HG03039 (cell line): ENCODE measurements at regions not wholly inside any gene's neighbourhood (a gene's known extent, or its start where the extent isn't known, plus 50 kb on each side); places are given as distances from the start of the nearest gene placed in this dataset.
"Not testable (repeated sequence)": the region's sequence is repeated elsewhere in the genome, so short reads cannot be mapped to it uniquely, and the experiment has no call there.

Source experiments
- ATAC-seq: cut with Tn5 transposase; IDR thresholded peaks from one replicate; pipeline ENCODE4 v1.9.1; 2021; ENCODE audit warnings: mild to moderate bottlenecking, moderate library complexity; ENCODE audit not compliant: unreplicated experiment

- ATAC-seq: no peak
Measured at GRCh38 chr1:55767171-55767570, 552.0 kb upstream of the USP24 start.

- ATAC-seq: not testable (repeated sequence)
Measured at GRCh38 chr1:55765505-55765904, 550.3 kb upstream of the USP24 start.

- ATAC-seq: no peak
Measured at GRCh38 chr1:55751776-55752175, 536.6 kb upstream of the USP24 start.

- ATAC-seq: no peak
Measured at GRCh38 chr1:55750628-55750995, 535.4 kb upstream of the USP24 start.

- ATAC-seq: no peak
Measured at GRCh38 chr1:55749975-55750627, 534.9 kb upstream of the USP24 start.

- ATAC-seq: no peak
Measured at GRCh38 chr1:55747408-55747841, 532.3 kb upstream of the USP24 start.

- ATAC-seq: no peak
Measured at GRCh38 chr1:55746710-55747109, 531.5 kb upstream of the USP24 start.

GRCh38 chr1:55741516-55741915 lies 526.4 kb upstream of the USP24 start:
- no peak for ATAC-seq

- no peak for ATAC-seq
Measured at GRCh38 chr1:55735106-55735505, 519.9 kb upstream of the USP24 start.

GRCh38 chr1:55726994-55727393 lies 511.8 kb upstream of the USP24 start:
- no peak for ATAC-seq

GRCh38 chr1:55725378-55725777 lies 510.2 kb upstream of the USP24 start:
- ATAC-seq: no peak

GRCh38 chr1:55724551-55725325 lies 509.6 kb upstream of the USP24 start:
- ATAC-seq: no peak

- no peak for ATAC-seq
Measured at GRCh38 chr1:55723001-55723400, 507.8 kb upstream of the USP24 start.

GRCh38 chr1:55720261-55720660 lies 505.1 kb upstream of the USP24 start:
- ATAC-seq: no peak

- ATAC-seq: no peak
Measured at GRCh38 chr1:55718758-55719671, 503.9 kb upstream of the USP24 start.

- ATAC-seq: no peak
Measured at GRCh38 chr1:55717111-55717510, 501.9 kb upstream of the USP24 start.

GRCh38 chr1:55716610-55717009 lies 501.4 kb upstream of the USP24 start:
- no peak for ATAC-seq

- no peak for ATAC-seq
Measured at GRCh38 chr1:55716151-55716550, 501.0 kb upstream of the USP24 start.

GRCh38 chr1:55714230-55714629 lies 499.1 kb upstream of the USP24 start:
- ATAC-seq: no peak

- ATAC-seq: no peak
Measured at GRCh38 chr1:55713516-55713915, 498.4 kb upstream of the USP24 start.

- no peak for ATAC-seq
Measured at GRCh38 chr1:55712148-55712547, 497.0 kb upstream of the USP24 start.
